Gastroesophageal sphincter (tissue), 3 donors: ENCODE measurements at regions not wholly inside any gene's neighbourhood (a gene's known extent, or its start where the extent isn't known, plus 50 kb on each side); places are given as distances from the start of the nearest gene placed in this dataset.

ENCODE experiments used
- EP300 ChIP-seq: sonication (generic); formaldehyde crosslinking; IDR thresholded peaks from one replicate; pipeline ENCODE4 v1.6.1; 2017; ENCODE audit warnings: antibody characterized with exemption, mild to moderate bottlenecking
- POLR2A ChIP-seq, 2 donors: fragments of 450-650 bp; IDR thresholded peaks; one replicate each; pipeline ENCODE4 v1.6.1; 2017; ENCODE audit warnings: antibody characterized with exemption in 2 of 2, mild to moderate bottlenecking in 2 of 2, moderate library complexity in 1 of 2
- POLR2AphosphoS5 ChIP-seq: sonication (generic); formaldehyde crosslinking; IDR thresholded peaks from one replicate; pipeline ENCODE4 v1.6.1; 2017; ENCODE audit warnings: antibody characterized with exemption
- TF ChIP-seq, protein P1 (sequence below), 4 experiments: fragments of 200-600 bp in 2 of 4; fragments of 450-650 bp in 2 of 4; sonication (generic) in 1 of 4; IDR thresholded peaks; one replicate each; pipeline ENCODE4 v1.5.1; 2017 to 2019; ENCODE audit warnings: antibody characterized with exemption in 4 of 4, mild to moderate bottlenecking in 2 of 4, moderate library complexity in 2 of 4

DNA sequence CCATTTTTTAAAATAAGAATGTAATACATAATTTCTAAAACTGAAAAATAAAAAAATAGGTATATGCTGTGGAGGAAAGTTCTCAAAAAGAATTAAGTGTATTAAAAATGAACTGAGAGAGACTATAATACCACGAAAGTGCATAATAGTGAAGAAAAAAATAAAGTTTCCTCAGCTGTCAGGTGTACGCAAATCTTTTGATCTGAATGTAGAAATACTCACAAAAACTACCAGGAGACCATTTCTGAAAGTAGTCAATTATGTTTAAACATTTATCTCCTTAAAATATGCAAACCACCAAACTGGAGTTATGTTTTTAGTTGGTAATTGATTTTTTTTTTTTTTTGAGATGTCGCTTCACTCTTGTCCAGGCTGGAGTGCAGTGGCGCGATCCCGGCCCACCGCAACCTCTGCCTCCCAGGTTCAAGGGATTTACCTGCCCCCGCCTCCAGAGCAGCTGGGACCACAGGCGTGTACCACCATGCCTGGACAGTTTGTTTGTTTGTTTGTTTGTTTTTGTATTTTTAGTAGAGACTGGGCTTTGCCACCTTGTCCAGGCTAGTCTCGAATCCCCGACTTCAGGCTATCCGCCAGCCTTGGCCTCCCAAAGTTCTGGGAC lies 1169.2 kb upstream of the B3GALT2 start:
- TF ChIP-seq EP300 (no peak), POLR2A (IDR thresholded peaks at IDR 0.05) (no peak), POLR2AphosphoS5 (no peak)
- TF ChIP-seq, protein P1, sequence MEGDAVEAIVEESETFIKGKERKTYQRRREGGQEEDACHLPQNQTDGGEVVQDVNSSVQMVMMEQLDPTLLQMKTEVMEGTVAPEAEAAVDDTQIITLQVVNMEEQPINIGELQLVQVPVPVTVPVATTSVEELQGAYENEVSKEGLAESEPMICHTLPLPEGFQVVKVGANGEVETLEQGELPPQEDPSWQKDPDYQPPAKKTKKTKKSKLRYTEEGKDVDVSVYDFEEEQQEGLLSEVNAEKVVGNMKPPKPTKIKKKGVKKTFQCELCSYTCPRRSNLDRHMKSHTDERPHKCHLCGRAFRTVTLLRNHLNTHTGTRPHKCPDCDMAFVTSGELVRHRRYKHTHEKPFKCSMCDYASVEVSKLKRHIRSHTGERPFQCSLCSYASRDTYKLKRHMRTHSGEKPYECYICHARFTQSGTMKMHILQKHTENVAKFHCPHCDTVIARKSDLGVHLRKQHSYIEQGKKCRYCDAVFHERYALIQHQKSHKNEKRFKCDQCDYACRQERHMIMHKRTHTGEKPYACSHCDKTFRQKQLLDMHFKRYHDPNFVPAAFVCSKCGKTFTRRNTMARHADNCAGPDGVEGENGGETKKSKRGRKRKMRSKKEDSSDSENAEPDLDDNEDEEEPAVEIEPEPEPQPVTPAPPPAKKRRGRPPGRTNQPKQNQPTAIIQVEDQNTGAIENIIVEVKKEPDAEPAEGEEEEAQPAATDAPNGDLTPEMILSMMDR (IDR thresholded peaks at IDR 0.05): no peak
